22Rv1 (cell line): ENCODE measurements at regions not wholly inside any gene's neighbourhood (a gene's known extent, or its start where the extent isn't known, plus 50 kb on each side); places are given as distances from the start of the nearest gene placed in this dataset.

Source experiments
- ZFX ChIP-seq: fragments of 450-650 bp; IDR thresholded peaks from 2 replicates; pipeline ENCODE4 v1.6.1; 2017; ENCODE audit warnings: antibody characterized with exemption, borderline replicate concordance
- TF ChIP-seq, protein P1 (sequence below): fragments of 450-650 bp; IDR thresholded peaks from 2 replicates; pipeline ENCODE4 v1.5.1; 2017; ENCODE audit warnings: mild to moderate bottlenecking

DNA sequence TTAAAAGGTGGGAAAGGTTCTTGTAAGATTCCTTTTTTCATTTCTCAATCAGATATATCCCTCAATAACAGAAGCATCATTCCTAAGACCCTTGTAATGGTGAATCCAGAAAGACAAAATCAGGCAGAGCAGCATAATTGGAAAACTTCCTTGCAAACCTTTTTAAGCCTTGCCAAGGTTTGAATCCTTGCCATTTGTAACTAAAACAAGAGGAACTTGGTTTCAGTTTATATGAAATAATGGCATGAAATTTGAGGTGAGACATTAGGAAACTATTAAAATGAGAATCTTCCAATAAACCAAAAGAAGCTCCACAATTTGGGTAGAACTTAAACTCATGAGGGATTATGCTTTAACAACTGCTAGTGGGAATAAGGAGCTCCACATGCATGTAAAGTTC, 384.7 kb upstream of the SMC2 start:
- TF ChIP-seq, protein P1, sequence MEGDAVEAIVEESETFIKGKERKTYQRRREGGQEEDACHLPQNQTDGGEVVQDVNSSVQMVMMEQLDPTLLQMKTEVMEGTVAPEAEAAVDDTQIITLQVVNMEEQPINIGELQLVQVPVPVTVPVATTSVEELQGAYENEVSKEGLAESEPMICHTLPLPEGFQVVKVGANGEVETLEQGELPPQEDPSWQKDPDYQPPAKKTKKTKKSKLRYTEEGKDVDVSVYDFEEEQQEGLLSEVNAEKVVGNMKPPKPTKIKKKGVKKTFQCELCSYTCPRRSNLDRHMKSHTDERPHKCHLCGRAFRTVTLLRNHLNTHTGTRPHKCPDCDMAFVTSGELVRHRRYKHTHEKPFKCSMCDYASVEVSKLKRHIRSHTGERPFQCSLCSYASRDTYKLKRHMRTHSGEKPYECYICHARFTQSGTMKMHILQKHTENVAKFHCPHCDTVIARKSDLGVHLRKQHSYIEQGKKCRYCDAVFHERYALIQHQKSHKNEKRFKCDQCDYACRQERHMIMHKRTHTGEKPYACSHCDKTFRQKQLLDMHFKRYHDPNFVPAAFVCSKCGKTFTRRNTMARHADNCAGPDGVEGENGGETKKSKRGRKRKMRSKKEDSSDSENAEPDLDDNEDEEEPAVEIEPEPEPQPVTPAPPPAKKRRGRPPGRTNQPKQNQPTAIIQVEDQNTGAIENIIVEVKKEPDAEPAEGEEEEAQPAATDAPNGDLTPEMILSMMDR: no peak
- TF ChIP-seq ZFX: no peak
